ENCODE measurements at regions not wholly inside any gene's neighbourhood (a gene's known extent, or its start where the extent isn't known, plus 50 kb on each side); places are given as distances from the start of the nearest gene placed in this dataset.

GRCh38 chr5:73266925-73267765 is 94.2 kb downstream of the TMEM174 start:
- no peaks in the 10 kb centered on the region for H3K9me3 Mint-ChIP-seq
- no peaks in the 10 kb centered on the region for H3K36me3 Mint-ChIP-seq
- H3K36me3 ChIP-seq (ENCODE audit: control insufficient read depth in 2 of 2, extremely low read depth in 1 of 2, insufficient read depth in 1 of 2, low read length in 1 of 2) = no peaks in the 10 kb centered on the region
- ATAC-seq (replicated peaks in 1 of 4) = no peak
- peaks cover 29 to 50% of the 10 kb centered on the region in 2 donors for H3K27me3 Mint-ChIP-seq
- ChIA-PET POLR2A (no interaction called here), CTCF (no interaction called here)
- peaks cover 3 to 19% of the 10 kb centered on the region in 2 experiments for H3K27me3 ChIP-seq (replicated peaks in 1 of 2; ENCODE audit: control insufficient read depth in 2 of 2, extremely low read depth in 1 of 2, insufficient read depth in 2 of 2, low read length in 1 of 2)
- no peaks in the 10 kb centered on the region for H3K4me1 ChIP-seq (ENCODE audit: control insufficient read depth in 1 of 2, extremely low read depth in 1 of 2, insufficient read depth in 2 of 2, low read length in 2 of 2)
- H3K4me3 ChIP-seq (ENCODE audit: control insufficient read depth in 1 of 2, extremely low read depth in 1 of 2, low read length in 1 of 2) = no peak overlapping the region
- H3K27ac ChIP-seq (ENCODE audit: low read length) = no peak overlapping the region
- 50% methylated on average over 6 of the region's 18 CpGs for WGBS (ENCODE audit: insufficient coverage)
- no peaks in the 10 kb centered on the region for H3K9me3 ChIP-seq
- H3K4me1 Mint-ChIP-seq = no peaks in the 10 kb centered on the region
- DNase-seq = no peak
- H3K27ac Mint-ChIP-seq = no peak overlapping the region
- no peak overlapping the region for H3K4me3 Mint-ChIP-seq

GRCh38 chr5:73266176-73266738 is 93.3 kb downstream of the TMEM174 start:
- Mint-ChIP-seq H3K4me1 (no peaks in the 10 kb centered on the region), H3K27me3 (peaks cover 30 to 56% of the 10 kb centered on the region in 2 donors), H3K36me3 (no peaks in the 10 kb centered on the region), H3K9me3 (no peaks in the 10 kb centered on the region), H3K4me3 (no peak overlapping the region), H3K27ac (no peak overlapping the region)
- DNase-seq = no peak
- no peaks in the 10 kb centered on the region for H3K36me3 ChIP-seq (ENCODE audit: control insufficient read depth in 2 of 2, extremely low read depth in 1 of 2, insufficient read depth in 1 of 2, low read length in 1 of 2)
- H3K4me1 ChIP-seq (ENCODE audit: control insufficient read depth in 1 of 2, extremely low read depth in 1 of 2, insufficient read depth in 2 of 2, low read length in 2 of 2) = no peaks in the 10 kb centered on the region
- H3K27ac ChIP-seq (ENCODE audit: low read length) = no peak overlapping the region
- H3K4me3 ChIP-seq (ENCODE audit: control insufficient read depth in 1 of 2, extremely low read depth in 1 of 2, low read length in 1 of 2) = no peak overlapping the region
- H3K9me3 ChIP-seq = no peaks in the 10 kb centered on the region
- 100% methylated on average over 4 of the region's 5 CpGs for WGBS (ENCODE audit: insufficient coverage)
- peaks cover 3 to 19% of the 10 kb centered on the region in 2 experiments for H3K27me3 ChIP-seq (replicated peaks in 1 of 2; ENCODE audit: control insufficient read depth in 2 of 2, extremely low read depth in 1 of 2, insufficient read depth in 2 of 2, low read length in 1 of 2)
- no peak for ATAC-seq (replicated peaks in 1 of 4)
- POLR2A ChIA-PET = no interaction called here
- CTCF ChIA-PET = no interaction called here

GRCh38 chr5:73265641-73266040 is 92.6 kb downstream of the TMEM174 start:
- Mint-ChIP-seq H3K9me3 (no peaks in the 10 kb centered on the region), H3K36me3 (no peaks in the 10 kb centered on the region), H3K27me3 (peaks cover 29 to 60% of the 10 kb centered on the region in 2 donors), H3K4me1 (no peaks in the 10 kb centered on the region), H3K27ac (no peak overlapping the region), H3K4me3 (no peak overlapping the region)
- ChIA-PET POLR2A (no interaction called here), CTCF (no interaction called here)
- WGBS (ENCODE audit: insufficient coverage) = no CpG with 5 or more reads among the region's 3 CpGs
- Histone ChIP-seq H3K4me1 (ENCODE audit: control insufficient read depth in 1 of 2, extremely low read depth in 1 of 2, insufficient read depth in 2 of 2, low read length in 2 of 2) (no peaks in the 10 kb centered on the region), H3K27me3 (replicated peaks in 1 of 2; ENCODE audit: control insufficient read depth in 2 of 2, extremely low read depth in 1 of 2, insufficient read depth in 2 of 2, low read length in 1 of 2) (peaks cover 3 to 21% of the 10 kb centered on the region in 2 experiments), H3K9me3 (no peaks in the 10 kb centered on the region), H3K4me3 (ENCODE audit: control insufficient read depth in 1 of 2, extremely low read depth in 1 of 2, low read length in 1 of 2) (no peak overlapping the region), H3K36me3 (ENCODE audit: control insufficient read depth in 2 of 2, extremely low read depth in 1 of 2, insufficient read depth in 1 of 2, low read length in 1 of 2) (no peaks in the 10 kb centered on the region), H3K27ac (ENCODE audit: low read length) (no peak overlapping the region)
- no peak for DNase-seq
- no peak for ATAC-seq (replicated peaks in 1 of 4)

GRCh38 chr5:73264631-73265030 is 91.6 kb downstream of the TMEM174 start:
- Histone ChIP-seq H3K4me1 (ENCODE audit: control insufficient read depth in 1 of 2, extremely low read depth in 1 of 2, insufficient read depth in 2 of 2, low read length in 2 of 2) (no peaks in the 10 kb centered on the region), H3K36me3 (ENCODE audit: control insufficient read depth in 2 of 2, extremely low read depth in 1 of 2, insufficient read depth in 1 of 2, low read length in 1 of 2) (no peaks in the 10 kb centered on the region), H3K27ac (ENCODE audit: low read length) (no peak overlapping the region), H3K9me3 (no peaks in the 10 kb centered on the region), H3K4me3 (ENCODE audit: control insufficient read depth in 1 of 2, extremely low read depth in 1 of 2, low read length in 1 of 2) (no peak overlapping the region), H3K27me3 (replicated peaks in 1 of 2; ENCODE audit: control insufficient read depth in 2 of 2, extremely low read depth in 1 of 2, insufficient read depth in 2 of 2, low read length in 1 of 2) (peaks cover 3 to 12% of the 10 kb centered on the region in 2 experiments)
- H3K27ac Mint-ChIP-seq = no peak overlapping the region
- CTCF ChIA-PET = interaction anchor here in 1 of 2 donors (0.5 kb wide), 1 partner anchor 252 kb away, joined by 5 read pairs; no protein-coding TSS in a partner anchor
- H3K9me3 Mint-ChIP-seq = no peaks in the 10 kb centered on the region
- H3K4me3 Mint-ChIP-seq = no peak overlapping the region
- whole genome bisulfite sequencing (ENCODE audit: insufficient coverage) = 91% methylated on average over 5 of the region's 5 CpGs
- POLR2A ChIA-PET = no interaction called here
- DNase-seq = no peak
- ATAC-seq (replicated peaks in 1 of 4) = no peak
- H3K36me3 Mint-ChIP-seq = no peaks in the 10 kb centered on the region
- no peaks in the 10 kb centered on the region for H3K4me1 Mint-ChIP-seq
- H3K27me3 Mint-ChIP-seq = peaks cover 22 to 53% of the 10 kb centered on the region in 2 donors

GRCh38 chr5:73263001-73263710 is 90.2 kb downstream of the TMEM174 start:
- ATAC-seq (replicated peaks in 1 of 4) = no peak
- H3K4me3 Mint-ChIP-seq = no peak overlapping the region
- POLR2A ChIA-PET = no interaction called here
- CTCF ChIA-PET = no interaction called here
- Histone ChIP-seq H3K9me3 (no peaks in the 10 kb centered on the region), H3K27me3 (replicated peaks in 1 of 2; ENCODE audit: control insufficient read depth in 2 of 2, extremely low read depth in 1 of 2, insufficient read depth in 2 of 2, low read length in 1 of 2) (peaks cover 3 to 18% of the 10 kb centered on the region in 2 experiments), H3K27ac (ENCODE audit: low read length) (no peak overlapping the region), H3K36me3 (ENCODE audit: control insufficient read depth in 2 of 2, extremely low read depth in 1 of 2, insufficient read depth in 1 of 2, low read length in 1 of 2) (no peaks in the 10 kb centered on the region), H3K4me1 (ENCODE audit: control insufficient read depth in 1 of 2, extremely low read depth in 1 of 2, insufficient read depth in 2 of 2, low read length in 2 of 2) (no peaks in the 10 kb centered on the region), H3K4me3 (ENCODE audit: control insufficient read depth in 1 of 2, extremely low read depth in 1 of 2, low read length in 1 of 2) (no peak overlapping the region)
- H3K9me3 Mint-ChIP-seq = no peaks in the 10 kb centered on the region
- H3K27ac Mint-ChIP-seq = no peak overlapping the region
- no peak for DNase-seq
- peaks cover 35 to 64% of the 10 kb centered on the region in 2 donors for H3K27me3 Mint-ChIP-seq
- H3K36me3 Mint-ChIP-seq = no peaks in the 10 kb centered on the region
- no peaks in the 10 kb centered on the region for H3K4me1 Mint-ChIP-seq

GRCh38 chr5:73256862-73257261 is 83.9 kb downstream of the TMEM174 start:
- Histone ChIP-seq H3K4me3 (ENCODE audit: control insufficient read depth in 1 of 2, extremely low read depth in 1 of 2, low read length in 1 of 2) (no peak overlapping the region), H3K27ac (ENCODE audit: low read length) (no peak overlapping the region), H3K9me3 (peaks cover 2% of the 10 kb centered on the region), H3K36me3 (ENCODE audit: control insufficient read depth in 2 of 2, extremely low read depth in 1 of 2, insufficient read depth in 1 of 2, low read length in 1 of 2) (no peaks in the 10 kb centered on the region), H3K4me1 (ENCODE audit: control insufficient read depth in 1 of 2, extremely low read depth in 1 of 2, insufficient read depth in 2 of 2, low read length in 2 of 2) (no peaks in the 10 kb centered on the region), H3K27me3 (replicated peaks in 1 of 2; ENCODE audit: control insufficient read depth in 2 of 2, extremely low read depth in 1 of 2, insufficient read depth in 2 of 2, low read length in 1 of 2) (peaks cover 3 to 9% of the 10 kb centered on the region in 2 experiments)
- peaks cover 46 to 60% of the 10 kb centered on the region in 2 donors for H3K27me3 Mint-ChIP-seq
- H3K4me1 Mint-ChIP-seq = no peaks in the 10 kb centered on the region
- ATAC-seq (replicated peaks in 1 of 4) (no peak), DNase-seq (no peak)
- no CpG with 5 or more reads among the region's 1 CpG for WGBS (ENCODE audit: insufficient coverage)
- H3K36me3 Mint-ChIP-seq = no peaks in the 10 kb centered on the region
- POLR2A ChIA-PET = no interaction called here
- peaks cover 3 to 7% (median 4%) of the 10 kb centered on the region in 3 donors for H3K9me3 Mint-ChIP-seq
- no peak overlapping the region for H3K4me3 Mint-ChIP-seq
- CTCF ChIA-PET = no interaction called here
- H3K27ac Mint-ChIP-seq = no peak overlapping the region
